HK-2 (cell line): ENCODE measurements at regions not wholly inside any gene's neighbourhood (a gene's known extent, or its start where the extent isn't known, plus 50 kb on each side); places are given as distances from the start of the nearest gene placed in this dataset.

Experiments used
- DNase-seq: peaks from one replicate; pipeline ENCODE4 v3.0.0-alpha.2; 2018; ENCODE audit not compliant: unreplicated experiment

DNA sequence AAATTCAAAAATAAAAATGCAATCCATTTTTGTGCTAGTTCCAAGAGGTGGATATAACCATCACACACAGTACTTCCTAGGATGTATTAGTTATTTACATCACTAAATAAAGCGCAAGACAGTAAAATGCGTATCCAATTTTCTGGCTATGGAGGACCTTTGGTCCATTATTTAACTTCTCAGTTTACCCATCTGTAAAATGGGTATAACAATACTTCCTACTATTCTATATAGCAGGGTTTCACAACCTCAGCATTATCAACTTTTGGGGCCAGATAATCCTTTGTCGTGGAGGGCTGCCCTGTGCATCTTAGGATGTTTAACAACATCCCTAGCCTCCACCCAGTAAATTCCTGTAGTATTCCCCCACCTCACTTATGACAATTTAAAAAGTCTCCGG is 275.1 kb upstream of the PKDCC start:
- DNase-seq = no peak

DNA sequence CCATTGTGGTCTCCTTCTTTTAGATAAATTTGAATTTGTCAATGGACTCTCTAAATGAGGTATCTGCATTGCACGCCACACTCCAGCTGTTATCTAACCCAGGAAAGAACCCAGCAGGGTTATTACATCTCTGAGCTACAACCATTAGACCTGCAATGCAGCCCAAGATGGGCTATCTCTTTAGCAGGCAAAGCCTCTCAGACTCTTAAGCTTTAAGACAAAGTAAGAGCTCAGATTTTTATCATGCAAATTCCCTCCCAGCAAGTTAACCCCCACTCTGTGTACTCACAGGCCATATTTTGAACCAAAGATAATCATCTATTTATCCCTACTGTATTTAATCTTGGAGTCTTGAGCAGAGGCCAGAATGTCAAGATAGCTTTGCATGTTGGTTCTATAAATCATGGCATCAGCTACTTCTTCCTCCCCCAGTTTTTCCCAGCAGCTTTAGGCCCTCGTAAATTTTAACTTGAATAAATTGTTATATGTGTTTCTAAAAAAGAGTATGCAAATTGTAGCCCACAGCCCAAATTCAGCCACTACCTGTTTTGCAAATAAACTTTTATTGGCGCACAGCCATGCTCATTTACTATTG is 273.7 kb upstream of the PKDCC start:
- DNase-seq = no peak

DNA sequence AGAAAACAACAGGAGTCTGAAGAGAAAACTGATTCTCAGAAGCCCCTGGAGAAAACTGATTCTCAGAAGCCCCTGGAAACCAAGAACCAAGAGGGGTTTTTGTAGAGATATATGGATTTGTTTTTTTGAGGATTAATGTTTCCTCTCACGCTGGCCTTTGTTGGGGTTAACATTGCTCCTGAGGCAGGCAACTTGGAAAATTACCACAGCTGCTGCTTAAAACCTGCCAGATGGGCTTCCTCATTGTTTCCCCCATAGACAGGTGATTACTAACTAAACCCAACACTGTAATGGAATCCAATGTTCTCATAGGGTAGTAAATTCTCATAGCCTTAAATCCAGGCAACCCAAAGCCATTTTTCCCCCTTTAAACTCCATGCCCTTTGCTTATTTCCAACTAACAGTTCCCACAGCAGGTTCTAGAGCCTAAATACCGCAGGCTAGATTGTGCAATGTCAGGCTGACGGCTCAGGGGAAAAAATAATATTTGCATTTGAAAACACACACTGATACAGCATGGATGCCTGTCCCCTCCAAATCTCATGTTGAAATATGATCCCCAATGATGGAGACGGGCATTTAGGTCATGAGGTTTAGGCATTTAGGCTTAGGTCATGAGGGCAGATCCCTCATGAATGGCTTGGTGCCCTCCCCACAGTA is 272.3 kb upstream of the PKDCC start:
- no peak for DNase-seq

DNA sequence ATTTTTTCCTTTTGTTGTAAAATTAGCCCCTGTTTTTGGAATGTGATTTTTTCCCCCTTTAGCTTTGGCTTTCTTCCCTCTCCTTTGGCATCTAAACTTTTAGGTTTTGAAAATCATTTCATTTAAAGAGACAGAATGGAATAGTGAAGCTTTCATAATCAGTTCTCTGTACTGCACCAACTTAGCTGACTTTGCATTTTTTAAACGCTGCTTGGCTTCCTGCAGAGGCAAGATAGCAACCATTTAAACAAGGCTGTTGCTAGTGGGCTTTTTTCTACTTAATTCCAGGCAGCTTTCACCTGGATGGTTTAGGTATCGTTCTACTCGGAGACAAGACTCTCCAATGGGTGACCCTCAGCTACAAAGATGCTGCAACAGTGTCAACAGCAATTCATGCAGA is 267.9 kb upstream of the PKDCC start:
- DNase-seq = no peak

DNA sequence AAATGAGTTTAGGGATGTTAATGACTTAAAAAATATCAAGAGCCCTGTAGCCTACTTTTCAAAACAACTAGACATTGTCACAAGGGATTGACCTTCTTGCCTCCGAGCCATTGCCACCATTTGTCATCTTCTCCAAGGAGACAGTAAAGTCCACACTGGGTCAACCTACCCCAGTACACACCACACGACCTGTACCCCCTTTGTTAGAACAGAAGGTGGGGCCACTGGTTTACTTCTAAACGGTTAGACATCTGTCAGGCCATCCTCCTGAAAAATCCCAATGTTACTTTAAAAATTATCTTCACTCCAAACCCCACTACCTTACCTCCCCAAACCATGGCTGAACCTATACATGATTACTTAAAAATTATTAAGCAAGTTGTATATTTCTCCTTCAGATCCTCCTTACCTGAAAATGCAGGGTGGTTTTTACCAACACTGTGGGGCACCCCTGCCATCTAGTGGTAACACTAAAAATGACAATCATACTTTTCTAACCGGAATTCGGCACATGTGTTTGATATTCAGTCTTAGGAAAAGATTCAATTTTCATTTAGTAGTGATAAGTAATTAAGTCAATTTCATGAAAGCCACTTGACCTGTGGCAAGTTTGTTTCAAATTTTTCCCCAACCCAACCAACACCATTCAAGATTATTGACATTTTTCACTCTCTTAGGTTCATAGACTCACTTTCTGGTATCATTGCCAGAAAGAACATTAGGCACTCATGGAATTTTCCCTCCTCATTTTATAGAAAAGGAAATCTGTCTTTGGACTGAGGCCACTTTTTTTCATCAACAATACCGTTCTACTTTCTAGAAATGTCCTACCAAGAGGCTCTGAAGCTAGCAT is 265.3 kb upstream of the PKDCC start:
- DNase-seq = no peak

DNA sequence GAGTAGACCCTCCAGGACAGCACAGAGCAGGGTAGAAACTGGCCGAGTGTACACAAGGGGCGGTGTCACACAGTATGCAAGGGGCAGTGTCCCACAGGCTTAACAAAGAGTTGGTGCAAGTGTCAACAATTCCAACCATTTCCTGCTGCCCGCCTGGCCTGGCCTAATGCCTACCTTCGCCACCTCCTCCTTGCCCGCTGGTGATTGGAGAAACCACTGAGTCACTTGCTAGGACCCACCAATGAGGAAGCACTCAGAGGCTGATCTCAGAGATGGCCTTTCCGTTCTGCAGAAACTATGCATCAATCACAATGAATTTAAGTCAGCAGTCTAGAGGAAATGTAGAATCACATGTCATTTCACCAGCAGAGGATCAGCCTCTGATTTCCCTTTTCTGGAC is 263.3 kb upstream of the PKDCC start:
- DNase-seq = no peak

DNA sequence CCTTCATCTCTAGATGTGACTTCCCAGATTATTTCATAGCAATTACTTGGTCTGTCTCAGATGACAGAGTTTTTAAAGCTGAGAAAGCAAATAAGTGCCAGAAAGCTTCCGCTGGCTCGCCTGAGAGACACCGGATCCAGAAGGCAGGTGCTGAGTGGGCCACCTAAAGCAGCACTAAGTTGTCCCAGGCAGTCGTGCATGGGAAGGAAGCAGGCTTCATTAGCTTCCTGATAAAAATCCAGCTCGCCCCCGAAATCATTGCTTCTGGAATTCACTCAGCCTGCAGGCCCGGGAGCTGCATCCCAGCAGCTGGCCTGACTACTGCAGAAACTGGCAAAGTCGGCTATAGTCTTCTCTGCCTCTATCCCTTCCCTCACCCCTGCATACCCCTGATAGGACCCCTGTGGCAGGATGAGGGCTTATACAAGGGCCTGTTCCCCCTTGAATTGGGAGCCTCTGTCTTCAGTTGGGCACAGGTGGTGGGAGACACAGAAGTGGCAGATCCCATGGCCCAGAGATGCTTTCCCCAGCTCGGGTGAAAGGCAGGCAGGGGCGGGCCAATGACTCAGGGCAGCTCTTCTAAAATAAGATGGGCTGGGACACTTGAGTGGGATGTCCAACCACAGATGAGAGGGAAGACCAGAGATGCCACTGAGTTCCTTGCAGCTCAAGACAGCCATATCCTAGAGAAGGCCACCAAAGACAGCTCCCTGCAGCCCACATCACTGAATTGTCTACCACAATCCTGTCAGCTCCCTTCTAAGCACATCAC is 262.4 kb upstream of the PKDCC start:
- DNase-seq = no peak

DNA sequence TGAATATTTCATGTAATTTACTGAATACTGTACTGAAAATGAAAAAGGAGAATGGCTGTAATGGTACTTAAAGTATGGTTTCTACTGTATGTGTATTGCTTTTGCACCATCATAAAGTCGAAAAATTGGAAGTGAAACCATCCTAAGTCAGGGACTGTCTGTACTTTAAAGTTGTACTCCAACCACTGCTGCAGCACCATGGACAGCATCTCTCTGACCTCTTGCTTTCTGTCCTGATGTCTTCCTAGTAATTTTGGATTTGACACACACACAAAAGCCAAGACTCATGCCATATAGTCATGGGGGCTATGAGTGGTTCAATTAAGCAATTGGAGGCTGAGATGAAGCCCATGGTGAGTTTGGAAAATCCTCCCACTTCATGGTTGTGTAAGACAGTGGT is 256.3 kb upstream of the PKDCC start:
- DNase-seq = peak; percentile 22

DNA sequence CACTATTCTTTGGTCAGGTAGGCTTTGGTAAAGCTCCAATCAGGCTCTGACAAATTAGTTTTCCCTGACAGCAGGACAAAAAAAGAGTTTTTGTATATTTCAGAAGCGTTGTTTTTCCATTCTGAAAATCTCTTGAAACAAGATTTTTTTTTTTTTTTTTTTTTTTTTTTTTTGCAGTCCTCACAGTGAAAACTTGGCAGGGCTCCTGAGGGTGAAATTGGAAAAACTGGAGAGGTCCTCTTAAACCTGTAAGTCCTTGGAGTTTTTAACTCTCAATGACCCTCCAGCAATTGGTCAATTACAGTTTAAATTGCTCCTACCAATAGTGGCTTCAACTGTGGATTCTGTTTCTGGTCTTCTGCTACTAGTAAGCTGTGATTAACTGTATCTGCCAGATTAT is 244.5 kb upstream of the PKDCC start:
- no peak for DNase-seq

DNA sequence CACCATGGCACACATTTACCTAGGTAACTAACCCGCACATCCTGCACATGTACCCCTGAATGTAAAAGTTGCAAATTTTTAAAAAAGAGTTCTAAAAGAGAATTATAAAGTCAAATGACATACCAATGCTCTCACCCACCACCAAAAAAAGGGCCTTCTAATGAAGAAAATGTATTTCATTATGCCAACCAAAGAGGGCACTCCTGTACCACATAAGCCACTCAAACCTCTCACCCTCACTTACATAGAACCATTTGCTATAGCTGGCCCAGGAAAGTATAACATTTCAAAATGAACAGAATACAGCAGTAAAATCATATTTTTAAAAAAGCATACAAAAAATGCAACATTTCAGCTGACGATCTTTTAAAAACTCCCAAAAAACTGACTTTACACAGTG is 241.5 kb upstream of the PKDCC start:
- DNase-seq = no peak

DNA sequence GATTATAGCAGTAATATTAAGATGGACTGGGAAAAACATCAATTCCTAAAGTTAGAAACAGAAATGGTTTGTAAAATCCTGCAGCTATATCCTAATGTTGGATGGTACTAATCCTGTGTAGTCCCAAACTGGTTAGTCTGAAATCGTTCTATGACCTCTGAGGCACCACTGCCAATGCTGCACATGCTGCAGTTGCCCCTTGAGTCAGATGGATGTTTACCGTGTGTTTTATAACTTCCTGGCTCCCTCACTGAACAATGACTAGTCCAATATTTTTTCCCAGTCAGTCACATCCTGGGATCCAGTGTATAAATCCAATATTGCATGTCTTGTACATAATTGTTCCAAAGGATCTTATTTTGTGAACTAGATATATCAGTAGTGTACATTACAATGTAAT is 226.7 kb upstream of the PKDCC start:
- DNase-seq = no peak

DNA sequence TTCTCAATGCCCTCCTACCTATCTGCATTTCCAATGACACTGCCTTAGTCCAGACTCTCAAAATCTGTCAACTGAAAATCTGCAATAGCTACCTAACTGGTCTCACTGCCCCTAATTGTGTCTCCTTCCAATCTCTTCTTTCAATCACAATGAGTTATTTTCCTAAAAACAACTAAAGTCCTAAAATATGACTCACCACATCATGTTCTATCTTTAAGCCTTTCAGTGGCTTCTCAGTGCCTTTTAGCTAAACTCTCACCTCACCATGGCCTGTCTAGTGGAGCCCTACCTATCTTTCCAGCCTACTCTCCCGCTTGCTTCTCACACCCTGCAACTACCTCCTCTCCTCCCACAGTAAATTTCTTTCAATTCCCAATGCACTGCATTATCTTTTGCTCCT is 220.9 kb upstream of the PKDCC start:
- DNase-seq = no peak

DNA sequence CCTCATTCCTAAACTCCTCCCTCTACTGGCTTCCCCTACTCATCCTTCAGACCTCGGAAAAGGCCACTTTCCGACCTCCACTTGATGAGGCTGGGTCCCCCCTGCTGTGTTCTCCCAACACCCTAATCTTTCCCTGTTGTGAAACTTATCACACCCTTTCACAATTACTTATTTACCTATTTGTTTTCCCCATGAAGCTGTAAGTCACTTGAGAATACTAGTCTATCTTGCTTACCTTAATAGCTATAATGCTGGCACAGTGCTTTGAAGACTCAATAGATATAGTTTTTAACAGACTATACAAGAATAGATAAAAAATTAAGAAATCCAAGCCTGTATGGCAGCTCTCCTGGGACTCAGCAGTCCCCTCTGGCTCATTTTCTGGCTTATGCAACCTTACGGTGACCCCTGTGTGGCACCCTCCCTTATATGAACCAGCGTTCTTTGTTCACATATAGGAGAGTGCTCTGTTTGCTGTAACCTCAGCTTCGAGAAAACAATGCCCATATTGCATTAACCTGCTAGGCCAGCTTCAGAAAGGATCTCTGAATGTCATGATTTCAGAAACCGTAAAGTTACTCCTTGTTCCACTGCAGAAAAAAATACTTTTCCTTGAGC is 220.4 kb upstream of the PKDCC start:
- DNase-seq = peak; percentile 27

DNA sequence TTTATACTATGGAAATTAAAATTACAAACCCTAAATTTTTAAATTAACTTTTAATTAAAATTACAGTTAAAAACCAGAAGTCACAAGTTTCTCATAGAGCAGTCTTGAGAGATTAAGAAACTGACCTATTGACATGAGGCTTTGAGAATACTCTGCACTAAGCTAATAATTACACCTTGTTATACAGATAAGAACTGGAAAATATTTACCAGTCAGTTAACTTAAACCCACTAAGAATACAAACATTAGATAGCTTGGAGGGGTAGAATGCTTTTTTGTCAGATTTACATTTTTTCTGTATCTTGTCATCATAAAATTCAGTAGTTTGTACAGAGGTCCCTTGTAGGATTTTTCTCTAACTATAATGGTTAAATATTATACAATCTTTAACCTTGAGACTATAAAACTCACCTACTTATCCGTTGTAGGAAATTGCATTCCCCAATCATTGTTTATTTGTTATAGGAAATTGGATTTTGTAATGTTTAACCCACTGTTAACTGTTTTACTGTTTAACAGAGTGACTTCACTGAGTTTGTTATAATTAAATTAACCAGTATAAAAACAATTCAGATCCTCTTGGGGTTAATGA is 219.7 kb upstream of the PKDCC start:
- no peak for DNase-seq

DNA sequence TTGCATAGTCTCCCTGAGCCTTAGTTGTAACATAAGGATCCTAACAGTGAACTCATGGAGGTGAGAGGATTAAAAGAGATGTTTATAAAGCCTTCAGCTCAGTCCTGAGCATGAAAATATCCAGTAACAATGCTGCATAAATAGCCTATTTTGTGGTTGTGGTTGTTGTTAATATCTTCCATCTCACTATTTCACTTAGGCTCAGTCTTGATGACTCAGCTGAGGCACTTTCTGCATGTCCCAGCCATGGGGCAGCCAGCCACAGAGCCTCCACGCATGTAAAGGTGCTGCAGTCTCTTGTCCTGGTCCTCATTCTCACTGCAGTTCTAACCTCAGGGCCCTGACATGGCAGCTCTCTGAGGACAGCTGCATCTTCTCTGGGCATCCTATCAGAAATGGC is 218.8 kb upstream of the PKDCC start:
- DNase-seq = peak; percentile 33

DNA sequence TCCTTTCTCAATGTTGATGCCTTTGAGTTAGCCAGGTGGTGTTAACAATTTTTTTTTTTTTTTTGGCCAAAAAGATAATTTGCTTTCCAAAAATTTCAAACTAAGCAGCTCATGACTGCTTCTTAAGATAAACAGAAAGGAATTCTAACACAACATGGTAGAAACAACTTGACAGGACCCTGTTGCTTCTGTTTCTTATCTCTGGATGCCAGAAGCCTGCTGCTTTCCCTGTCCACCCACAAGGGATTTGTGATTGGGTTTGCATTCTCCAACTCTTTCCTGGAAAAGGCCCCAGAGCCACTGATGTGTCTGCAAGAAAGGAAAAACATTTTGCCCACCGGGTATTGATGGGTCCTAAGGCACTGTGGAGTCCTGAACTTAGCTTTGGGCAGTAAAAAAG is 217.2 kb upstream of the PKDCC start:
- no peak for DNase-seq

DNA sequence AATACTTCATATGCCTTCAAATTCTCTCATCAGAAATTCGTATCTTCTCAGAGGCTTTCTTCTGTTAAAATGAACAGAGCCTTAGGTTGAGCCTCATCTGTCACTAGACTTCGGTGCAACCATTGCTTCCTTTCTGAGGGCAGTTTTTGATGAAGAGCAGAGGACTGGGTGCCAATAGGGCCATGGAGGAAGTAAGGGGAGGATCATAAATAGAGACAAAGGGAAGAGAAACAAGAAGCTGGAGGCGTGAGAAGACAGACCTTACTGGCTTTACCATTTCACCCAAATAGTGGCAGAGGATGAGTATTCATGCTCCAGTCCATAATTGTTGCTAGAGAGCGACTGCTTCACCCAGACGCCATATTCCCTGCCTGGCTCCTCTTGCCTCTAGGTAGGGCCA is 215.6 kb upstream of the PKDCC start:
- no peak for DNase-seq

DNA sequence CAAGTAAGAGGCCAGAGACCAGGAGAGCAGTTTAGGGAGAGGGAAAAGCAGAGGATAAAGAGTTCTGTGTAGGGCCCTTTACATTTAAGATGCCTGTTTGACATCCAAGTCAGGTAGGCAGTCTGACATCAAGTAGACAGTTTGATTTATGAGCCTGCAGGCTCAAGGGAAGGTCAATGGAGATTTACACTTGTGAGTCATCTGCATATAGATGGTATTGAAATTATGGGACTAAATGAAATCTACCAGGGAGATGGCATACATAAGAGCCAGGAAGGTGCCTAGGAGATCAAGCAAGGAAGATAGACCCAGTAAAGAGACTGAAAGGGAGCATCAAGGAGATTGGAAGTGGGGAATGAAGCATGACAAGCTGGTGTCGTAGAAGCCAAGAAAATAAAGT is 212.4 kb upstream of the PKDCC start:
- no peak for DNase-seq

DNA sequence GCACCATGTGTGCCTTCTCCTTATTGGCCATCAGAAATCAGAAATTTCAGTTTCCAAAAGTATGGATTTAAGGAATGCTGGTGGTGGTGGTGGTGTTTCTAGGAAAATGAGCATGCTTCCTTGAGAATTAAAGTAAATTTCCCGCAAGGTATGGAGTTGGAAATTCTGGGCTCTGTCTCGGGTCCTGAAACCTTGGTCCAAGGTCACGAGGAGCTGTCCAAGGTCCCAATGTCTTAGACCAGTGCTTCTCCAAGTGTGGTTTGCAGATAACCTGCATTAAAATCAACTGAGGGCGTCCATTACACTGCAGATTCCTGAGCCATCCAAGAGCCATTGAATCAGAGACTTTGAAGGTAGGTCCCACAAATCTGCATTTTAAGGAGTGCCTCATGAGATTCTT is 210.9 kb upstream of the PKDCC start:
- DNase-seq = peak; percentile 51

DNA sequence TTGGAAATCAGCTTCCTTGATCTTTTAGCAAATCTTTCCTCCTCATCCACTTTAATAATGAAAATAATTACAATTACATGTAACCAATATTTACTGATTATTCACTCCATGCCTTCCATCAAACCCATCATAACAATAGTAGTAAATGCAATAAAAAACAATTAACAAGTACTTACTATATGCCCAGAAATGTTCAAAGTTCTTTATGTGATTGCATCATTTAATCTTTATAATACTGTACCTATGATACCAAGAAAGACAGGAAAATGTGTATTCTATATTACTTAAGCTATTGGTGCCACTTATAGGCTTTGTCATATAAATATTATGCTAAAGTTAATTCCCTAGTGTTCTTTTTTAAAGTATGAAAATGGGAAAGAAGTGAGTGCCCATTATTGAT is 210.2 kb upstream of the PKDCC start:
- no peak for DNase-seq

DNA sequence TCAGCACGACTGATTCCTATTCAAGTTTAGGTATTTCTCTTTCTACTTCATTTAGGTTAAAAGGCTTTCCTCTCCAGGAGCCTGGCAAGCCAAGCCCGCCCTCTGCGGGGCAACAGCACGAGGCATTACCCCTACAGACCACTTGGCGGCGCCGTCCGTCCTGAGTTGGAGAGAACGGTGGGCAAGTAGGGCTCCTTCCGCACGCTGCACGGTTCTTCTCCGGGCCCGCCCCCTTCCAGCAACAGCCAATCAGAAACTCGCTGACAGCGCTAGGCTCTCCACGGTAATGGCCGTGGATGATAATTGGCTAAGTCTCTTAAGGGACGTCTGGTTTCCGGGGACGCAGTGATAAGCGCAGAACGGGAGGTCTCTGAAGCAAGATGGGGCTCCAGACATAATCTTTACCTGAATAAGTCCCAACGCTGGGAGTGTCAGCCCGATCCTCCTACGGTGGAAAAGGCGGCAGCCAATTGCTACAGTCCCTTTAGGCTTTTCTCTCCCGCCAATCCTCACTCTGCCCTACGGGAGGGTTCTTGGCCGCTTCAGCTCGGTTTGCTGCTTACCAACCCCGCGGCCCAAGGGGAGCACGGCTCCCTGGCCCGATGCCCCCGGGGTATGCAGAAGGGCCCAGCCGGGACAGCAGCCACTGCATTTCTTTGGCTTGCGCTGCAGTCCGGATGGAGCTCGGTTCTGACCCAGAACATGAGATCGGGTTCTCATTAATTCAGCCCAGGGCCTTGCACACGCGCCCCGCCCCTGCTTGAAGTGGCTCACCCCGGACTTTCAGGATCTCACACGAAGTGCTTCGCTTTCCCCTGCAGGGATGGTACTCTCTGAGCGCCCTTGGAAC is 206.9 kb upstream of the PKDCC start:
- DNase-seq = peak; percentile 98
